HEK293T (cell line): ENCODE measurements at regions not wholly inside any gene's neighbourhood (a gene's known extent, or its start where the extent isn't known, plus 50 kb on each side); places are given as distances from the start of the nearest gene placed in this dataset.

Experiments
- BHLHE40 ChIP-seq: fragments of 450-650 bp; IDR thresholded peaks from 2 replicates; pipeline ENCODE4 v1.6.1; 2016; ENCODE audit warnings: mild to moderate bottlenecking, moderate library complexity, borderline replicate concordance
- CTBP1 ChIP-seq: fragments of 450-650 bp; IDR thresholded peaks from 2 replicates; pipeline ENCODE4 v1.6.1; 2016; ENCODE audit warnings: borderline replicate concordance
- ELF4 ChIP-seq: fragments of 450-650 bp; IDR thresholded peaks from 2 replicates; pipeline ENCODE4 v1.6.1; 2017; ENCODE audit warnings: antibody characterized with exemption
- FOXA1 ChIP-seq: fragments of 450-650 bp; IDR thresholded peaks from 2 replicates; pipeline ENCODE4 v1.6.1; 2016; ENCODE audit warnings: mild to moderate bottlenecking
- L3MBTL2 ChIP-seq: fragments of 450-650 bp; conservative IDR thresholded peaks from 2 replicates; pipeline ENCODE4 v1.6.1; 2016; ENCODE audit warnings: mild to moderate bottlenecking
- SP1 ChIP-seq: fragments of 450-650 bp; IDR thresholded peaks from 2 replicates; pipeline ENCODE4 v1.6.1; 2017
- TARDBP ChIP-seq: fragments of 450-650 bp; IDR thresholded peaks from 2 replicates; pipeline ENCODE4 v1.6.1; 2016

- TF ChIP-seq ELF4 (no peak), FOXA1 (no peak), BHLHE40 (no peak), CTBP1 (no peak), TARDBP (no peak), L3MBTL2 (no peak), SP1 (no peak)
These were observed 99.6 kb downstream of the LURAP1L start for GRCh38 chr9:12874395-12874794.
